Hepatocyte (in vitro differentiated cells): ENCODE measurements at regions not wholly inside any gene's neighbourhood (a gene's known extent, or its start where the extent isn't known, plus 50 kb on each side); places are given as distances from the start of the nearest gene placed in this dataset.

Experiments
- CTCF ChIP-seq: fragments of 200-600 bp; sonication (generic); IDR thresholded peaks from 2 replicates; pipeline ENCODE4 v1.5.1; 2016; ENCODE audit warnings: antibody characterized with exemption, mild to moderate bottlenecking; ENCODE audit not compliant: poor library complexity
- EZH2 ChIP-seq: fragments of 200-600 bp; sonication (generic); IDR thresholded peaks from 2 replicates; pipeline ENCODE4 v1.6.1; 2016; ENCODE audit warnings: antibody characterized with exemption, mild to moderate bottlenecking, borderline replicate concordance
- EZH2phosphoT487 ChIP-seq: fragments of 200-600 bp; sonication (generic); IDR thresholded peaks from one replicate; pipeline ENCODE4 v1.6.1; 2018; ENCODE audit warnings: antibody characterized with exemption, mild to moderate bottlenecking, low read depth, moderate library complexity; ENCODE audit not compliant: unreplicated experiment, severe bottlenecking

GRCh38 chr5:17121776-17122175 is 95.7 kb upstream of the BASP1 start:
- TF ChIP-seq CTCF (no peak), EZH2phosphoT487 (no peak), EZH2 (no peak)
